Osteoblast (primary cell): ENCODE measurements at regions not wholly inside any gene's neighbourhood (a gene's known extent, or its start where the extent isn't known, plus 50 kb on each side); places are given as distances from the start of the nearest gene placed in this dataset.

ENCODE experiments used
- DNase-seq: peaks from one replicate; pipeline ENCODE4 v3.0.0; 2011; ENCODE audit warnings: low spot score, mixed read lengths; ENCODE audit not compliant: insufficient read length; ENCODE audit errors: missing footprints
- H2AFZ ChIP-seq: 2 replicates; pipeline ENCODE4 v1.6.0; 2011; ENCODE audit warnings: mild to moderate bottlenecking, low read length
- H3K27ac ChIP-seq: 2 replicates; pipeline ENCODE4 v1.5.1; 2011; ENCODE audit warnings: mild to moderate bottlenecking, low read depth, low read length, moderate library complexity
- H3K27me3 ChIP-seq: 2 replicates; pipeline ENCODE4 v1.6.0; 2012; ENCODE audit warnings: mild to moderate bottlenecking, control low read depth, inconsistent platforms, low read length, moderate library complexity; ENCODE audit not compliant: insufficient read depth
- H3K36me3 ChIP-seq: 2 replicates; pipeline ENCODE4 v1.5.1; 2011; ENCODE audit warnings: mild to moderate bottlenecking, low read length, control low read depth, moderate library complexity; ENCODE audit not compliant: insufficient read depth
- H3K4me1 ChIP-seq: 2 replicates; pipeline ENCODE4 v1.5.1; 2011; ENCODE audit warnings: mild to moderate bottlenecking, low read length, control low read depth, moderate library complexity; ENCODE audit not compliant: insufficient read depth
- H3K4me2 ChIP-seq: 2 replicates; pipeline ENCODE4 v1.6.0; 2011; ENCODE audit warnings: mild to moderate bottlenecking, low read length; ENCODE audit not compliant: insufficient read depth
- H3K4me3 ChIP-seq: fragments of 200-600 bp; sonication (generic); 3 replicates; pipeline ENCODE4 v1.5.1; 2012; ENCODE audit warnings: mild to moderate bottlenecking, low read length, inconsistent platforms; ENCODE audit not compliant: insufficient read depth
- H3K79me2 ChIP-seq: 2 replicates; pipeline ENCODE4 v1.6.0; 2012; ENCODE audit warnings: mild to moderate bottlenecking, low read length, control low read depth, inconsistent platforms; ENCODE audit not compliant: insufficient read depth
- H3K9me3 ChIP-seq: 2 replicates; pipeline ENCODE4 v1.5.1; 2011; ENCODE audit warnings: low read depth, low read length, control low read depth
- H4K20me1 ChIP-seq: 2 replicates; pipeline ENCODE4 v1.6.0; 2012; ENCODE audit warnings: mild to moderate bottlenecking, low read length, control low read depth; ENCODE audit not compliant: insufficient read depth
- CTCF ChIP-seq: IDR thresholded peaks from 2 replicates; pipeline ENCODE4 v1.5.1; 2011; ENCODE audit warnings: mild to moderate bottlenecking, low read depth, low read length, moderate library complexity; ENCODE audit errors: extremely low read depth

DNA sequence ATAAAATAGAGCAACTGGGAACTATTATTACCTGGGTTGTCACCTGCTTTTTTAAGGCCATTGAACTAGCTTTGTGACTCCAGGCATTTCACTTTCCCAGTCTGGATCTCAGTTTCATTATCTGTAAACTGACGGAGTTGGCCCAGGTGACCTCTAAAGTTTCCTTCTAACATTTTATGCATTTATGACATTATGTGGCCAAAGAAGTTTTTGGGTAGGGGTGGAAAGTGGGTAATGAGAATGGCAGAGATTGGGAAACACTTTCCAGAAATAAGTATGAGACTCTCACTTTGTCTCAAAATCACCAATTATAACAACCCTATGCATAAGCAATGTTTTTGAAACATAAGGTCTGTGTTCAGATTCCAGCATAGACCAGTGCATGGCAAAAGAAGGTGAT, 99.1 kb upstream of the ARHGEF3 start:
- Histone ChIP-seq H3K4me2 (no peak overlapping the region), H3K27me3 (no peaks in the 10 kb centered on the region), H2AFZ (no peak overlapping the region), H3K27ac (no peak overlapping the region), H3K4me3 (no peak overlapping the region), H3K4me1 (no peaks in the 10 kb centered on the region), H3K79me2 (no peaks in the 10 kb centered on the region), H3K9me3 (no peaks in the 10 kb centered on the region), H4K20me1 (no peaks in the 10 kb centered on the region), H3K36me3 (no peaks in the 10 kb centered on the region)
- DNase-seq = no peak
- TF ChIP-seq CTCF = no peak

DNA sequence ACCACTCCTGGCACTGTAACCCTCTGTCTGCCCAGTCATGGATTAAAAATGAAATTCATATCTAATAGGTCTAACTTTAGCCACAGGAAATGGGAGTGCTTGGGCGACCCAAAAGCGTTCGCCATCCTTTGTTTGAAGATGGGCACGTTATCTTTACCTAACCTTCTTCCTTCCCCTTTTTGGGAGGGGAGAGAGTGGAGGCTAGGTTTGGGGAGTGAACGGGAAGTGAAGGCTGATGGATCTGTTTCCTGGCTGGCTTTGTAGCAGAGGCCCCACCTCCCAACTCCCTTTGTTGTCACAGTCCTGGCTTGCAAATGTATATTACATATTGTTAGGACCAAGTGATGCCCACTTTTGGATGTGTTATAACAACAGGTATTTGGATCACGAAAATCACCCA, 98.1 kb upstream of the ARHGEF3 start:
- Histone ChIP-seq H3K27ac (no peak overlapping the region), H3K4me1 (no peaks in the 10 kb centered on the region), H4K20me1 (no peaks in the 10 kb centered on the region), H3K4me3 (no peak overlapping the region), H3K9me3 (no peaks in the 10 kb centered on the region), H3K4me2 (no peak overlapping the region), H3K79me2 (no peaks in the 10 kb centered on the region), H3K36me3 (no peaks in the 10 kb centered on the region), H2AFZ (no peak overlapping the region), H3K27me3 (no peaks in the 10 kb centered on the region)
- no peak for TF ChIP-seq CTCF
- DNase-seq = no peak

GRCh38 chr3:56899078-56899477, 97.3 kb upstream of the ARHGEF3 start:
- Histone ChIP-seq H3K9me3 (no peaks in the 10 kb centered on the region), H2AFZ (no peak overlapping the region), H4K20me1 (no peaks in the 10 kb centered on the region), H3K27ac (no peak overlapping the region), H3K4me3 (no peak overlapping the region), H3K79me2 (no peaks in the 10 kb centered on the region), H3K4me2 (no peak overlapping the region), H3K27me3 (no peaks in the 10 kb centered on the region), H3K4me1 (no peaks in the 10 kb centered on the region), H3K36me3 (no peaks in the 10 kb centered on the region)
- no peak for TF ChIP-seq CTCF
- no peak for DNase-seq

- TF ChIP-seq CTCF = no peak
- H3K4me1 ChIP-seq = no peaks in the 10 kb centered on the region
- no peaks in the 10 kb centered on the region for H3K36me3 ChIP-seq
- H3K27me3 ChIP-seq = no peaks in the 10 kb centered on the region
- no peak overlapping the region for H2AFZ ChIP-seq
- H3K79me2 ChIP-seq = no peaks in the 10 kb centered on the region
- no peaks in the 10 kb centered on the region for H3K9me3 ChIP-seq
- no peak overlapping the region for H3K27ac ChIP-seq
- no peak overlapping the region for H3K4me2 ChIP-seq
- no peak overlapping the region for H3K4me3 ChIP-seq
- DNase-seq = no peak
- H4K20me1 ChIP-seq = no peaks in the 10 kb centered on the region
Observed at GRCh38 chr3:56896357-56896756, 94.6 kb upstream of the ARHGEF3 start.
